Body of pancreas (tissue), 4 donors: ENCODE measurements at regions not wholly inside any gene's neighbourhood (a gene's known extent, or its start where the extent isn't known, plus 50 kb on each side); places are given as distances from the start of the nearest gene placed in this dataset.
"Not testable (repeated sequence)": the region's sequence is repeated elsewhere in the genome, so short reads cannot be mapped to it uniquely, and the experiment has no call there.

Experiments used
- ATAC-seq: fragments of 150-250 bp; one replicate; pipeline ENCODE4 v1.9.1; 2016
- DNase-seq, 4 donors: peaks; one replicate each; pipeline ENCODE4 v3.0.0-alpha.2; 2019
- H3K27ac ChIP-seq, 4 donors: fragments of 200-600 bp; sonication (generic); 1 replicate in 3 of 4; 2 replicates in 1 of 4; pipeline versions ENCODE4 v1.5.1 to v1.6.1; 2016 to 2019; ENCODE audit warnings: mild to moderate bottlenecking in 1 of 4, mixed read lengths in 1 of 4, moderate library complexity in 1 of 4
- H3K27me3 ChIP-seq, 2 donors: fragments of 200-600 bp; sonication (generic); one replicate each; pipeline ENCODE4 v1.6.0; 2016; ENCODE audit warnings: mild to moderate bottlenecking in 1 of 2
- H3K36me3 ChIP-seq, 2 donors: fragments of 200-600 bp; sonication (generic); replicated peaks in 1 of 2; 2 replicates each; pipeline ENCODE4 v1.5.1; 2016; ENCODE audit warnings: low read depth in 2 of 2; ENCODE audit not compliant: insufficient read depth in 1 of 2
- H3K4me1 ChIP-seq: fragments of 200-600 bp; sonication (generic); one replicate; pipeline ENCODE4 v1.6.0; 2016
- H3K4me3 ChIP-seq, 2 donors: fragments of 200-600 bp; sonication (generic); 1 replicate in 1 of 2; 2 replicates in 1 of 2; pipeline ENCODE4 v1.5.1; 2016 to 2019
- H3K9me3 ChIP-seq, 3 donors: fragments of 200-600 bp; sonication (generic); 1 replicate in 2 of 3; 2 replicates in 1 of 3; pipeline ENCODE4 v1.5.1; 2016
- POLR2A ChIP-seq, 3 donors: fragments of 450-650 bp; IDR thresholded peaks; one replicate each; pipeline ENCODE4 v1.6.1; 2016; ENCODE audit warnings: antibody characterized with exemption in 3 of 3, mild to moderate bottlenecking in 2 of 3
- WGBS, 2 donors: methylation state at CpG; one replicate each; pipeline ENCODE4 v1.1.5; 2017; 5-methylcytosine and 5-hydroxymethylcytosine counted together
- intact Hi-C: fragments of 100-400 bp; cut with DNase I; formaldehyde crosslinking; loops from one replicate; pipeline ENCODE4 v1.15.1; 2023
- TF ChIP-seq, protein P1 (sequence below), 7 experiments: fragments of 450-650 bp in 4 of 7; fragments of 200-600 bp in 3 of 7; sonication (generic) in 3 of 7; IDR thresholded peaks; one replicate each; pipeline ENCODE4 v1.5.1; 2016 to 2019; ENCODE audit warnings: antibody characterized with exemption in 7 of 7

DNA sequence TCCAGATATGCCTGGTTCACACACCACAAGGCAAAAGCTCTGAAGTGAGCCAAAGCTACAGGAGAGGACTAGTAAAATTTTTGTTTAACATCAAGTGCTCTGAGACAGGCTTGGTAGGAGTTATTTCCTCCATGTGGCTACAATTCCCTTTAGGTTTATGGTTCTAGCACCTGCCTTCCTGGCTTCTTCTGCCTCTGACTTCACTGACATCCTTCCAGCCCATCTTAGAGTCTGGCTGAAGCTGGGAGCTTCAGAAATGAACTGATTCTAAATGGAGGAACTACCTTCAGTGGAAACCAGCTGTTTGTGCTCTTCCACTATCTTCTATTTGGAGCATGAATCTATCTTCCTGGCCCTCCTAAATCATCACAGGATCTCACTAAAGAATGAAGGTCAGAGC is 215.3 kb upstream of the FBXL7 start:
- intact Hi-C loops = no loop called here
- H3K36me3 ChIP-seq = no peaks in the 10 kb centered on the region
- H3K4me3 ChIP-seq = no peak overlapping the region
- H3K4me1 ChIP-seq = no peaks in the 10 kb centered on the region
- no peak for ATAC-seq
- DNase-seq = no peak
- no peak for TF ChIP-seq POLR2A (IDR thresholded peaks at IDR 0.05)
- TF ChIP-seq, protein P1, sequence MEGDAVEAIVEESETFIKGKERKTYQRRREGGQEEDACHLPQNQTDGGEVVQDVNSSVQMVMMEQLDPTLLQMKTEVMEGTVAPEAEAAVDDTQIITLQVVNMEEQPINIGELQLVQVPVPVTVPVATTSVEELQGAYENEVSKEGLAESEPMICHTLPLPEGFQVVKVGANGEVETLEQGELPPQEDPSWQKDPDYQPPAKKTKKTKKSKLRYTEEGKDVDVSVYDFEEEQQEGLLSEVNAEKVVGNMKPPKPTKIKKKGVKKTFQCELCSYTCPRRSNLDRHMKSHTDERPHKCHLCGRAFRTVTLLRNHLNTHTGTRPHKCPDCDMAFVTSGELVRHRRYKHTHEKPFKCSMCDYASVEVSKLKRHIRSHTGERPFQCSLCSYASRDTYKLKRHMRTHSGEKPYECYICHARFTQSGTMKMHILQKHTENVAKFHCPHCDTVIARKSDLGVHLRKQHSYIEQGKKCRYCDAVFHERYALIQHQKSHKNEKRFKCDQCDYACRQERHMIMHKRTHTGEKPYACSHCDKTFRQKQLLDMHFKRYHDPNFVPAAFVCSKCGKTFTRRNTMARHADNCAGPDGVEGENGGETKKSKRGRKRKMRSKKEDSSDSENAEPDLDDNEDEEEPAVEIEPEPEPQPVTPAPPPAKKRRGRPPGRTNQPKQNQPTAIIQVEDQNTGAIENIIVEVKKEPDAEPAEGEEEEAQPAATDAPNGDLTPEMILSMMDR (IDR thresholded peaks at IDR 0.05) = no peak
- no peak overlapping the region for H3K27ac ChIP-seq
- H3K9me3 ChIP-seq = no peaks in the 10 kb centered on the region
- H3K27me3 ChIP-seq = no peaks in the 10 kb centered on the region

DNA sequence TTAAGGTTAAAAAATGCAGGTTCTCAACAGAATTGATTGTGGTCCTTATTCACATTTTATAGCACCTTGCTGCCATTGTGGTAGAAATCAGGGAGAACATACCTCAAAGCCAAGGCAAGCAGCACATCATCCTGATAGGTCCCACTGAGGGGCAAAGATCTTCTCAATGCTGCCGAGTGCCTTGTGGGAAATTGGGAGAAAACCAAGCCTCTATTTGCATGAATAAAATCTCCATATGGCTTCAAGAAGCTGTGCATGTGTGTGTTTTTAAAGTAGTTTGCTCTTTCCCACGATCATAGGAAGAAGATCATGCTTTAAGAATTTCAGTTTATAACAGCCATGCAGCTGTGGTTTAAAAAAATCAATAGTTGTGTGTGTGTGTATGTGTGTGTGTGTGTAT is 216.9 kb upstream of the FBXL7 start:
- 31 to 43% methylated on average over 2 of the region's 2 CpGs for WGBS, 2 donors
- Histone ChIP-seq H3K27me3 (no peaks in the 10 kb centered on the region), H3K27ac (no peak overlapping the region), H3K9me3 (no peaks in the 10 kb centered on the region), H3K36me3 (no peaks in the 10 kb centered on the region), H3K4me3 (no peak overlapping the region), H3K4me1 (no peaks in the 10 kb centered on the region)
- ATAC-seq (no peak), DNase-seq (no peak)
- TF ChIP-seq POLR2A (IDR thresholded peaks at IDR 0.05) = no peak
- TF ChIP-seq, protein P1 (IDR thresholded peaks at IDR 0.05) = no peak
- intact Hi-C loops = no loop called here

DNA sequence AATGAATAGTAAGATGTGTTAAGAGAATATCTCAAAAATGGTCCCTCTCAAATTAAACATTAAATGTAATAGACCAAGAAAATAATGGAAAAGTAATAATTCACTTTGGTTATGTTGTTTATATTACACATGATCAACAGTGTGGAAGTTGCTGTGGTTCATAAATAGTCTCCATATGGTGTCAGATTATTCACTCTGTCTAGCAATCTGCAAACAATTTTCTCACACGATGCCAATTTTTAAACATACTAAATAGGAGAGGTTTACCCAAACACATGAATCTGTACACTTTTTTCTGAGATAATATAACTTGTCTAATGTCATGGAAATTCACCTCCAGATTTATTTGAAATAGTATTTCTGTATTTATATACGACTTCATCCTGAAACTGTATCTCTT is 217.4 kb upstream of the FBXL7 start:
- Histone ChIP-seq H3K36me3 (no peaks in the 10 kb centered on the region), H3K4me1 (no peaks in the 10 kb centered on the region), H3K9me3 (no peaks in the 10 kb centered on the region), H3K4me3 (no peak overlapping the region), H3K27ac (no peak overlapping the region), H3K27me3 (no peaks in the 10 kb centered on the region)
- ATAC-seq (no peak), DNase-seq (no peak)
- intact Hi-C loops = no loop called here
- WGBS, 2 donors = 46 to 51% methylated on average over 2 of the region's 2 CpGs
- TF ChIP-seq, protein P1 (IDR thresholded peaks at IDR 0.05) = no peak
- TF ChIP-seq POLR2A (IDR thresholded peaks at IDR 0.05) = no peak

DNA sequence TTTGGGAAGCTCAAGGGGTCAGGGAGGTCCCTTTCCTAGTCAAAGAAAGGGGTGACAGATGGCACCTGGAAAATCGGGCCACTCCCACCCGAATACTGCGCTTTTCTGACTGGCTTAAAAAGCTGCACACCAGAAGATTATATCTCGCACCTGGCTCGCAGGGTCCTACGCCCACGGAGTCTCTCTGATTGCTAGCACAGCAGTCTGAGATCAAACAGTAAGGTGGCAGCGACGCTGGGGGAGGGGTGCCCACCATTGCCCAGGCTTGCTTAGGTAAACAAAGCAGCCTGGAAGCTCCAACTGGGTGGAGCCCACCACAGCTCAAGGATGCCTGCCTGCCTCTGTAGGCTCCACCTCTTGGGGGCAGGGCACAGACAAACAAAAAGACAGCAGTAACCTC is 228.4 kb upstream of the FBXL7 start:
- WGBS, 2 donors = 30% methylated on average over 9 of the region's 9 CpGs; no CpG with 5 or more reads in 1 of the 2 donors
- H3K4me1 ChIP-seq, H3K27me3 ChIP-seq, intact Hi-C loops, DNase-seq, H3K9me3 ChIP-seq, H3K4me3 ChIP-seq, H3K27ac ChIP-seq, ATAC-seq, H3K36me3 ChIP-seq: not testable (repeated sequence)

DNA sequence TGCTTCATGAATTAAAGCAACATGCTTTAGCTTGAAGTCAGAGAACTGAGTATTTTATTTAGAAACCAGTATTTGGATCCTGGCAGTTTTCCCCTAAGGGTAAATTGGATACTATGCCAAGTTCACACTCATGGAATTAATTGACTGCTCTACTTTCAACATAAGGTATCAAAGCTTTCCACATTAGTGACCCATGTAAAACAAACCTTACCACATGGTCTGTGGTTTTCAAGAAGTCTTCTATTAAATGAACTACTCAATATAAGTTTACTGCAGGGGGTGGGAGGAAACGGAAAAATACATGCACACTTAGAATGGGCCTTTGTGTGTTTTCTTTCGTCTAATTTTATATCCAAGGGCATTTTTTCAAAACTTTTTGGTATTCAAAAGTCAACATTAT is 232.0 kb upstream of the FBXL7 start:
- no peak for ATAC-seq

More for the DNA sequence above, 232.0 kb upstream of the FBXL7 start:
- H3K27ac ChIP-seq = no peak overlapping the region
- no peaks in the 10 kb centered on the region for H3K4me1 ChIP-seq
- no peak for DNase-seq
- H3K36me3 ChIP-seq = no peaks in the 10 kb centered on the region
- no peaks in the 10 kb centered on the region for H3K27me3 ChIP-seq
- H3K9me3 ChIP-seq = no peaks in the 10 kb centered on the region
- intact Hi-C loops = no loop called here
- no peak for TF ChIP-seq POLR2A (IDR thresholded peaks at IDR 0.05)
- TF ChIP-seq, protein P1 (IDR thresholded peaks at IDR 0.05) = no peak
- H3K4me3 ChIP-seq = no peak overlapping the region
- 48% methylated on average over 2 of the region's 2 CpGs for WGBS, 2 donors
